NCI-H146 treated with DMSO at 0.1 percent for 48 hours (cell line): ENCODE measurements at regions not wholly inside any gene's neighbourhood (a gene's known extent, or its start where the extent isn't known, plus 50 kb on each side); places are given as distances from the start of the nearest gene placed in this dataset.

Experiments used
- DNase-seq: peaks from one replicate; lab custom pipeline; 2025; ENCODE audit not compliant: unreplicated experiment; lab: John Stamatoyannopoulos, UW

DNA sequence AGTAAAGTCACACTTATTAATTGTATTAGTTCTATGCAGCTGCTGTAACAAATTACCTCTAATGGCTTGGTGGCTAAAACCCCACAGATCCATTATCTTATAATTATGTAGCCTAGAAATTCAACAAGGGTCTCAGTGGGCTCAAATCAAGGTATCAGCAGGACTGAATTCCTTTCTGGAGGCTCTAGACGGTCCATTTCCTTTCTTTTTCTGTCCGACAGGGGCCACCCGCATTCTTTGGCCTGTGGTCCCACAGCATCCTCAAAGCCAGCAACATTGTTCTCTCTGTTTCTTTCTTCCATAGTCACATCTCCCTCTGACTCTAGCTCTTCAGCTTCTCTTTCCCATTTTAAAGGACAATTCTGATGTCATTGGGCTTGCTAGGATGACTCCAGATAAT is 276.3 kb upstream of the ZNF717 start:
- no peak for DNase-seq

DNA sequence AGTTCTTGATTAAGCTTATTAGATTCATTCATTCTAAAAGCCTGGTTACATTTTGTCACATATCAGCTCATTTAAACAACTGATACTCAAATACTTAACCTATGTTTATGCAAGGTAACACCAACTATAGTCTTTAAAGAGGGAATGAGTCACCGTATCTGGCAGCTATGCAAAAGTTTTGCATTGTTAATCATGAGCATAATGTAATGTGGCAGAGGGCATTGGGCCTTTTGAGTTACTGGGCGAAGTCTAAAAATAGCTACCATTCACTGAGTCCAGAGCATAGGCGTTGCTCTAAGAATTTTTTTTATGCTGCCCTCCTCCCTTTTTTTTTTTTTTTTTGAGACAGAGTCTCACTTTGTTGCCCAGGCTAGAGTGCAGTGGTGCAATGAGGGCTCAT is 277.7 kb upstream of the ZNF717 start:
- DNase-seq: no peak

DNA sequence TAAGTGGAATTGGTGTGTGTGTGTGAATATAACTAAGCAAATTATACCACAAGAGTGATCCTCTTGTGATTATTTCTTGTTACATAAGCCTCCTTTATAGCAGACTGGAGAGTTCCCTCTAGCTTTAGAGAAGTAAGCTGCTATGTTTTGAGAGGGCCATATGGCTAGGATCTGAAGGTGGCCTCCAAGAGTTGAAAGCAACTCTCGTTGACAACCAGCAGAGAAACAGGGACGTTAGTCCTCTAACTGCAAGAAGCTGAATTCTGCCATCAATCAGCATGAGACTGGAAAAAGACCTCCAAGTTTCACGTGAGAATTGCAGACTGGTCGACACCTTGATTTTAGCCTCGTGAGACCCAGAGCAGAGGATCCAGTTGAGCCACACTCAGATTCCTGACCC is 278.5 kb upstream of the ZNF717 start:
- DNase-seq: no peak

DNA sequence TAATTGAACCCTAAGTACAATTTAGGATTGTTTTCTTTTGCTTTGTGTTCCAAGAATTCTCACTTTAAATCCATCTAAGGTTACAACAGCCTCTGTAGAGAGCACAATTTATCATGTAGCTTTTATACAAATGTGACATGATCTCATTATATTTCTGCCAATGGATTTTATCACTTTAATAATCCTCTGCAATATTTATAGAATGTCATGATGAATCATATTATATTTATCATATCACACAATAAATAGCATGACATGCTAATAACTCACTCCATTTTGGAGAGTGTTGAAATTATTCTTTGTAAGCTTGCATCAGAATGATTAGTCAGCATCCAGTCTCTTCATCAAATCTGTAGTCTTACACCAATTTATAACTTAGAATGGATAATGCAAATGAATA is 280.6 kb upstream of the ZNF717 start:
- DNase-seq: no peak

DNA sequence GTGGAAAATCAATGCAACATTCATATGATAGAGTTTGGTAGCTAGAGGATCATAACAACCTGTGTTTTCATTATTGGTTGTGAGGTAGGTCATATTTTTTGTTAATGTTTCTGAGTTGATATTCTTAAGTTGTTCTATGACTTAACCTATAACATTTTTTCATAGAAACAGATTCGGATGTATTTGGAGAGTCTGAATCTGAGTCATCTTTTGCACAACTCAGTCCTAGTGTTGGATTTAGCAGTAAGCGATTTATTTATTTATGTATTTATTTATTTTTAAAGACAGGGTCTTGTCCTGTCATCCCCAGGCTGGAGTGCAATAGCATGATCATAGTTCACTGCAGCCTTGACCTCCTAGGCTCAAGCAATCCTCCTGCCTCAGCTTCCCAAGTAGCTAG is 292.8 kb upstream of the ZNF717 start:
- no peak for DNase-seq

DNA sequence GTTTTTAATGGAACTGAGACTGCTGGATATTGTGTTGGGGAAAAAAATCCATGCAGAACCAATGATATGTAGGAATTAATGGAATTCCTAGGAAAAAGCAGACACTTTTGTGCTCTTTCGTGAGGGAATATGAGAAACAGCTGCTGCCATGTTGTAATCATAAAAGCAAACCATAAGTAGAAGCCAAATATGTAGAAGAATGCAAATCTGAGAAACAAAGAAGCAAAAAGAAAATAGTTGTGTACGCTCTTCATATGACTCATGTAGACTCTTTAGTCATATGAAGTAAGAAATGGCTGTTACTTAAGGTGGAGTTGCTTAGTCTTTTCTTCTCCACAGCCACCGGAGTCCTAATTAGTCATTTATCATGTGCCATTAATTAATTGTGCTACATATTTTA is 298.6 kb upstream of the ZNF717 start:
- no peak for DNase-seq

DNA sequence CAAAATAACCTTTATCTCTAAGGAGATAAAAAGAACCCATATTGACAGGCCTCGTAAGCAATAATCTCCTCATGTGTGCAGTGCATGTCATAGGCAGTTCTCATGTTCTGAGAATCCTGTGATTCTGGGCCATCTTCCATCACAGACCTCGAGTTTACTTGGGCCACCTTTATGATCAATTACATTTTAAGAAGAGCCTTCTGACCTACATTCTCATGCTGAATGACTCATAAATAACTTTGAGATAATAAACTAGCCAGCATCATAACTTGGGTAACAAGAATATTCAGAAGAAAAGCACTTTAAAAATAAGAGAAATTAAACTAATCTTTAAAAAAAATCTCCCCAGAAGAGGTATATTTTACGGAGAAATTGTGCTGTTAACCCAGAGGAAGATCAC is 310.7 kb upstream of the ZNF717 start:
- no peak for DNase-seq

DNA sequence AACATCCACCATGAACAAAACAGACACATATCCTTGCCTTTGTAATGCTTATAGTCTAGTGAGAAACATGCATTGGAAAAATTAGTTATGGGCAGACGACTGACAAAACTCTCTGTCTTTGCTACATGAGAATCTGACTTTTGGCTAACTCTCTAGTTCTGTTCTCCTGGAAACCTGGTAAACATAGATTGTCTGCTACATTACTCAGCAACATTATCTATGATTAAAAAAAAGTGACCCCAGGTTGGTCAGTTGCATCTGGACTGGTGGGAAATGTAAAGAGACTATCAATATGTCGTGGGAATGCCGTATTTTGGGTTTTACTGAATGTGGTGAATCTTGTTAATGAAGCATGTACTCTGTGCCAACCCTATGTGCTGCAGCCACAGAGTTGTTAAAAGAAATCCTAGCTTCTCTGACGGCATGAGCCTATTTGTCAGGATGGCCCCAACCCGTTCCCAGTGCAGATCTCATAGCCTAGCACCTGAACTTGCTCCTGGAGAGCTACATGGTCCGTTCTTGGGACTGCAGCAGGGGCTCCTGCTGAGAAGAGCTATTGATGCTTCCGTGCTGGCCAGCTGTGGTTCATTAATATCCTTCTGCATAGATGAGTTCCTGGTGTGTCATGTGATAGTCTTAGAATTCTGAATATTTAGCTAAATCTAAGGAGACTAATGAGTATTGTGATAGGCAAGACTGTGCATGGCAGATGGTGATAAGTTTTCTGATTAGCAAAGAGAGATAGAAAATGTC is 311.7 kb upstream of the ZNF717 start:
- DNase-seq: no peak

DNA sequence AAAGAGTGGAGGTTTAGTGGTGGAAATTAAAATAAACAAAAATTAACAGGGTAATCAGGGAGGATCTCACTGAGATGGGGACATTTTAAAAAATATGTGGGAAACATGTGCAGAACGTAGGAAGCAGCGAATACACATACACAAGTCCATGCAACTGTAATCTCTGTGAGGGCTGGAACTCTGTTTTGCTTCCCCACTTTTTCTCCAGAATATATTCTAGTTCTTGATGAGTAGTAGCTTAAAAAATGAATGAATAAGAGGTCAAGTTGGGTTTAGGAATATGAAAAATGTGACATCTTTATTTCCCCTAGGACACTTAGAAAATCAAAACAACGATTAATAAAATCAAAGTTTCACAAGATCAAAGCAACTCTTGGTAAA is 312.2 kb upstream of the ZNF717 start:
- no peak for DNase-seq

DNA sequence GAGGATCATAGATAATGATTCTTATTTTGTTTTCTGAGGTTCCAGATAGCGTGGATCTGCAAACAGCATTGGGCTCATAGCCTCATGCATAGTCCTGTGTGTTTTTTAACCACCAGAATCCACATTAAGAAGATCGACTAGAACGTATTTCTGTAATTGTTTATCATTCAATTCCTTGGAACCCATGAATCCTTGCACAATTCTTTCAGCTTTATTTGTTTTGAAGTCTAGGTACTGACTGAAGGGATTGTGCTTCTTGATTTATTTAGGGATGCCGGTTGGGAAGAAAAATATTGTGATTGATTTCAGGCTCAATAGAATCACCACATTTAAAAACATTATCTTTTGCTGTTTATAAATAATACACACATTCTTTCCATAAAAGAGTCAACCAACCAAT is 314.6 kb upstream of the ZNF717 start:
- DNase-seq: no peak

DNA sequence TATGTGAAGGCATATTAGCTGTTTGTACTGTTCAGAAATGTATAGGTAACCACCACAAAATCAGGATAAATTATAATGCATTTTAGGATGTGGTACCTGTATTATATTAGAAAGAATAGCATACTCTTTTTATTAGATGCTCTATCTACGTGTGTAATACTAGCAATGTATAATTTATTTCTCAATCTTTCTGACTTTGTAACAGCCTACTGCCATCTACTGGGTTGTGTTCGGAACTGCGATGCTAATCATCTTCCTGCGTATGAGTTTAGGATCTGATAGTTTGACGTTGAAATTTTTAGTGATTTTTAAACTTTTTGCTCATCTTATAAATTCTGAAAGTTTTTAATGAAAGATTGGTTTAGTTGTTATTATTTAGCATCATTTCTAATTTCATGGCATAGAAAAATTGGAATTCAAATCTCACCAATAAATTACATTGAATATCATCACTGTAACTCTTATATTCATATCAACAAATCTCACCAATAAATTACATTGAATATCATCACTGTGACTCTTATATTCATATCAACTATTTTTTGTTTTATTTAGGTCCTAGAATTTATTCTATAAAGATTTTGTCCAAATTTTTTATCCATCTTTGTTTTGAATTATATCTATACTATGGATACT is 322.7 kb upstream of the ZNF717 start:
- peak; percentile 3 for DNase-seq

DNA sequence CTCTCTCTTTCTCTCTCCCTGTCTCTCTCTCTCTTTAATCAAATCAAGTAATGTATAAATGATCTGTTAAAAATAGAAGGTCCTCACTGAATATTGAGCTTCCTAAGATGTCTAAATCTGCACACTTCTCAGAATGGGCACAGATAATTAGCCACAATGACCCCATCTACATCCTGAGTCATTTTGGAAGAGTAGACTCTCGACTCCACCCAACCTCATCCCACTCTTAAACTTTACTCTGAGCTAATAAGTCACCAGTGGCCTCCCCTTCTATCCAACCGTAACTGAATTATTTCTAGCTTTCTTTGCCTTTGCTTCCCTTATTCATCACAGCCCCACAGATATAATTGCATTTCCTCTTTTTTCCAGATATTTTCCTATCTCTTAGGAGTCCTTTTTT is 326.5 kb upstream of the ZNF717 start:
- DNase-seq: no peak

DNA sequence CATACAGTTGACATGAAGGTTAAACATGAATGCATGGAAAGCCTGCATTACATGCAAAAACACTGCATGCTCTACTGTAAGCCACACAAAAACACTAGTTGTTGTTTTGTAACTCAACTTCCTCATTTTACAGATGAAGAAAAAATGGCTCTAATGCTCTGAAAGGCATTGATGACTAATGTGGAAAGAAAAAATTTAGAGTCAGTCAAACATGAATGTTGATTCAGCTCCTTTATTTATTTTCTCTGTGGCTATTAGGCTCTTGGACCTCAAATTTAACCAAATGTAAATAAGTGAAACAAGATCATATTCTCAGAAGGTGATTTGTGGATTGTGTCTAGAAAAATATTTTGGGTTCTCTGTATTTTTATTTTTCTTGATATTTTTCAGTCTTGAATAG is 336.7 kb upstream of the ZNF717 start:
- no peak for DNase-seq

DNA sequence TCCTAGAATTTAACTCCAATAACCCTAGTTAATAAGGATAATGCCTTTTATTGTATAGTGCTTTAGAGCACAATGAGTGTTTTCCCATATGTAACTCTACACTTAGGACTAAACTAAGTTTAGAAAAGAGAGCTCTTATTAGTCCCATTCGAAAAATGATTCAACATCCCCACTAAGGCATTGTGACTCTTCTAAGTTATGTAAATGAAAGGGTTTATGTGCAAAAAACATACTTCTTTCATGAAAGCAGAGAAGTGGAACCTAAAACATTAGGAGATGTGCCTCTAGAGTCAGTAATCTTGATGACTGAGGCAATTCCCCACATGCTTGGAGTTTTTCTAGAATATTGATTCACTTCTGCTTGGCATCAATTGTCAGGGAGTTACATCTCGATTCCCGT is 344.1 kb upstream of the ZNF717 start:
- DNase-seq: no peak

DNA sequence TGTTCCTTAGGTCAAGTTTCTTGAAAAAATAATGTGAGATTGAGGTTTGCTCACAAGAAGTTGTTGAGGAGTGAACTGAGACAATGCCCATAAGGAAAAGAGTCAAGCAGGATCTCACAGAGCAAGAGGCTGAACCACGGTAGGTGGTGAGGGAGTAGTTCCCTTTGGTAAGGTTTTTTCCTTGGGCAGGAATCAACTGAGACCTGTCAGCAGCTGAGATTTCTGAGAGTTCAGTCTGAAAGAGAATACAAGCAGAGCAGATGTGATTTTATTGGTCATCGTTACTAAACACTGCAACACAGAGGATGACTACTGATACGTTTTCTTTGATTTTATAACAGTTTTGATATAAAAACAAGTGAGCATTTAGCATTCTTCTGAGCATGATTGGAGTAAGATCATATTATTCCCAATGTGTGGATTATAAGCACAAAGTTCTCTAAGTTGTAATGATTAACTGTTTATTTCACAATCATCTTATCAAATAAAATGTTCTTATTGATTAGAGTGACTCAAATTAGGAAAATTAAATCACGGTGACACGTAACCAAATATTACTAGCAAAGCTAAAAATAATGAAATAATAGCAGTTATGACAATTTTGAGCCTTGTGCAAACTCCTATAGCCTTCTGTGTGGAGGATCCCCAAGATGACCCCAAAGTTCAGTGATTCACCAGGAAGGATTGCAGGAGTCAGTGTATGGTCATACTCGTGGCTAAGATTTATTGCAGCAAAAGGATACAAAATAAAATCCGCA is 346.2 kb upstream of the ZNF717 start:
- no peak for DNase-seq

DNA sequence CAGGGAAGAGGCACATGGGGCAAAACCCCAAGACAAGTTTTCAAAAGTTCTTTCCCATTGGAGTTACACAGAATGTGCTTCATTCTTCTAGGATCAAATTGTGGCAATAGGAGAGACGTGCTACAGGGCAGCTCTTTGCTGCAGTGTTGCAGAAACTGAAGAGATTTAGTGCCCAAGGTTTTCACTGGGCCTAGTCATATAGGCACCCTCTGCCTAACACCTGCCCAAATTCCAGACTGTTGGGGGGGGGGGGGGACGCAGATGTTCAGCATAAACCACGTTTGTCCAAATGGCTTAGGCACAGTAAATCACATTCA is 346.8 kb upstream of the ZNF717 start:
- no peak for DNase-seq

DNA sequence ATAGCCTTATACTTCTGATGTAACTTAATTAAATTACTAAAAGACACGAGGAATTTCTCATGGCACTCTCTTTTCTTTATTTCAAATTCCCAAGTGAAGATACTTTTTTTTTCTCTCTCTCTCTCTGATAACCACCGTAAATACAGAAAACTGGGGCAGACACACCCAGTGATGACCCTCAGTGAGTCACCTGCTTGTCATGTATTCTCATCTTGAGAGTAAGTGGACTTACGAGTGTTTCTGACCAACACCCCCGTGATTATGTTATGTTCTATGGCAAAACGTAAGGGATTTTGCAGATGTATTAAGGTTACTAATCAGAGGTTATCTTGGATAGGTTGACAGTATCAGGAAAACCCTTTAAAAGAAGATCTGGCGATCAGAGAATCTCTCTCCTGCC is 348.8 kb upstream of the ZNF717 start:
- DNase-seq: no peak

DNA sequence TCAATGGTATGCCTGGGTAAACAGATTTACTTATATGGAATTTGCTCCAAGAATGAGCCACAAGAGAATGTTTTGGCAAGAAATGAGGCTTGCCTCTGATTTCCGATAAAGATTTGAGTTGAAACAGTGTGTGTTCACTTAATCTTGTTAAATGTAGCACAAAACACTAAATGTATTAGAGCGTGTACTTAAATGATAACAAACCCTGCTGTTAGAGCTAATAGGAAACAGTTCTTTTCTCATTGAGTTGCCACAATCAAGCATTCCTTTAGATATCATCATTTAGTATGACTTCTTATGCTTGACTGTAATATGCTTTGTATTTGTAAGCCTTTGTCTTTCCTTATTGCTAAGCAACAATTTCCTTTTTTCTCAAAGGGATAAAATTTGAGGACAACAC is 353.6 kb upstream of the ZNF717 start:
- no peak for DNase-seq

DNA sequence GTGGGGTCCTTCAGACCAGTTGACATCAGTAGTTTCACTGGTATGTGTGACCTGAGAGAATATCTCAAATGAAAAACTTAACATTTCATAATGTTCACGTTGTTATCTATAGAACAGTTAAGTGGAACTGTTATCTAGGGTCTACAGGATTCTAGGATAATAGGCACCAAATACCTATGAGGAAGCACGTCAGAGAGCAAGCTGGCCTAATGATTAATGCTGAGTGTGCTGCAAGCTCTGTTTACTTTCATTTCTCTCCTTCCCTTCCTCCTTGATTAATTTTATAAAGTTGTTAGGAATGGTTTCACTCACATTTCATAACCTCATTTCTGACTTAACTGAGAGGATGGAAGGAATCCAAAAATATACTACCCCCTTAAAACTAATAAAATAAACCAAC is 362.5 kb upstream of the ZNF717 start:
- no peak for DNase-seq

DNA sequence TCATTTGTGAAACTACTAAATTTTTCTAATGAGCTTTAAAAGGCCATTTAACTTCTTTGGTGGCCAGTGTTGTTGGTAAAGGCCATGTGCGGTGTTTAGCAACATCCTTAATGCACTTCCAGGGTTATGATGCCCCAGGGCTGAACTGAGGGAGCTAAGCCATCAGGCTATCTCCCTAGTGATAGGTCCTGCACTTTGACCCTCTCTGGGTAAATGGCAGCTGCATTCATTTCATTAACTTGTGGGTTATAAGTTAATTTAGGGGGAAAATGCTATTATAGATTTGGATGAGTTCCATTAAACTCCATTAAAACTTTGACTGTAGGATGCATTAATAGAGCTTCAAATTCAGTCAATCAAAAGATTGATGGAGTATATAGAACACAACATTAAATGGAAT is 366.7 kb upstream of the ZNF717 start:
- DNase-seq: no peak

DNA sequence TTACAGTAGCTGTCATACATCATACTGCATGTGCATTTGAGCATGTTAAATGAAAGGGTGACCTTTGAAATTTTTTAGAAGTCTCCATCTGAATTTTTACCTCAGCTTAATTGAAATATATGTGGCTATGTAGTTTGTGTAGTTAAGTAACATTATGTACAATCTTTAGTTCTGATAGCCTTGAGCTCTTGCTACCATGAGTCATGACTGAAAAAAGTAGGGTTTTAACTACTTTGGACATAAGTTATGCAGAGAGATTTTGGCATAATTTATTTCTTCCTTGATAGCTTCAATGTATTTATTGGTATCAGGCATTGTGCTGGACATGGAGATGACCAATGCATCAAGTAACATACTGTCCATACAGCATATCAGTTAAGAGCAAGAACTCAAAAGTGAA is 376.5 kb upstream of the ZNF717 start:
- DNase-seq: no peak

DNA sequence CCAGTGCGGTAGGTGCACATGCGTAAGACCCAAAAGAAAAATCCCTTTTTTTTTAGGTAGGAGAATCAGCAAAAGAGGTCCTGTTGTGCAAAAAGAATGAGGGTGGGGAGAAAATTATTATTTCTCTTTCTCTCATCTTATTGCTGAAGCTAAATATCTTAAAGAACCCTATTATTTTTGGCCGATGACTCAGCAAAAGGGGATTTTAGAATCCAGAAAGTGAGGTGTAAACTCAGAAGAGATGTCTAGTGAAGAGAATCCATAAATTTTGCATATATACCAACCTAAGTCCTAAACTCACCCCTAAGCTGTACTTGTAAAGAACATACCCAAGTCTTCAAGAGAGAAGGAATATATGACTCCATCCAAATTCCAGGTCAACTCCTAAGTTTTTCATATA is 386.3 kb upstream of the ZNF717 start:
- no peak for DNase-seq

DNA sequence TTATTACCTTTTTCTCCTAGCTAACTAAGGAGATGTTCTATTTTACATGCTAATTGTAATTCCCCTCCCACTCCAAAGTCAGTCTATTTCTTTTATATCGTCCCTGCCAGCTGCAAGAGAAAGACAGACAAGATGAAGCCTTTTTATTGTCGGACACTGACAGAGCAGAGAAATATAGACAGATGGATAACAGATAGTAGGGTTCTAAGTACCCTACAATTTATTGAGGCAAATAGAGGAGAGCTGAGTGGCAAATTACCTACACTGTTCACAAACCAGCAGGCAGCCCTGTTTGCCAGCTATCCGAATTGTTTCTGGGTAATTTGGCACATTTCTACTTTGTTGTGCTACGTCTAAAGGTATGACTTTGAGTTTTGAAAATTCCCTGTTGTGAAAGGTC is 392.3 kb upstream of the ZNF717 start:
- DNase-seq: no peak
